Liver (tissue), 3 donors: ENCODE measurements at regions not wholly inside any gene's neighbourhood (a gene's known extent, or its start where the extent isn't known, plus 50 kb on each side); places are given as distances from the start of the nearest gene placed in this dataset.

Experiments
- CTCF ChIP-seq: fragments of 150-350 bp; IDR thresholded peaks from 2 replicates; pipeline ENCODE4 v1.5.1; 2017; ENCODE audit warnings: improper control_type of control experiment, low read depth, low read length; ENCODE audit not compliant: missing input control
- EGR1 ChIP-seq, 2 donors: IDR thresholded peaks; 2 replicates each; pipeline ENCODE4 v1.6.1; 2016 to 2018; ENCODE audit warnings: antibody characterized with exemption in 2 of 2, low read depth in 2 of 2
- SP1 ChIP-seq: IDR thresholded peaks from 2 replicates; pipeline ENCODE4 v1.6.1; 2018; ENCODE audit warnings: antibody characterized with exemption, mild to moderate bottlenecking
- TAF1 ChIP-seq: conservative IDR thresholded peaks from 2 replicates; pipeline ENCODE4 v1.6.1; 2016; ENCODE audit warnings: antibody characterized with exemption, mild to moderate bottlenecking
- TF ChIP-seq, protein P1 (sequence below): IDR thresholded peaks from 2 replicates; pipeline ENCODE4 v1.6.1; 2016; ENCODE audit warnings: antibody characterized with exemption, mild to moderate bottlenecking
- TF ChIP-seq, protein P2 (sequence below): IDR thresholded peaks from 2 replicates; pipeline ENCODE4 v1.6.1; 2016; ENCODE audit warnings: antibody characterized with exemption
- donor health status: healthy.
- donor health status: healthy.

DNA sequence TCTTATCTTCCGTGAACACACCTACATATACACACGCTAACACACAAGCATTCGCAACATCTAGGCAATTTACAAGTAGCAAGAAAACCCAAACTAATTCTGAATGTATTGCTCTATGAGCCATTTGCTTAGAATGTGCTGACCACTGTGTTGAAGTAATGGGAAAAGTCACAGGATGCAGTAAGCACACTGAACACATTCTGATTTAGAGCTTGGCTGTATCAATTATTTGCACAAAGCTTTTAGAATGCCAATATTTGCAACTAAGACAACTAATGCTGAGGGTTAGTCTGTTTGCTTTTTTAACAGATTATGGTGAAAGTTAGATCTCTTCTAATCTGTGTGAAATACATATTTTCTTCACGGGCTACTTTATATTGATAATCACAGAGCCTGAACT is 179.8 kb upstream of the ELAC2 start:
- TF ChIP-seq CTCF (no peak), SP1 (no peak), TAF1 (no peak), EGR1 (IDR thresholded peaks at IDR 0.05; ENCODE audit: low read depth in 2 of 2) (no peak)
- TF ChIP-seq, protein P1, sequence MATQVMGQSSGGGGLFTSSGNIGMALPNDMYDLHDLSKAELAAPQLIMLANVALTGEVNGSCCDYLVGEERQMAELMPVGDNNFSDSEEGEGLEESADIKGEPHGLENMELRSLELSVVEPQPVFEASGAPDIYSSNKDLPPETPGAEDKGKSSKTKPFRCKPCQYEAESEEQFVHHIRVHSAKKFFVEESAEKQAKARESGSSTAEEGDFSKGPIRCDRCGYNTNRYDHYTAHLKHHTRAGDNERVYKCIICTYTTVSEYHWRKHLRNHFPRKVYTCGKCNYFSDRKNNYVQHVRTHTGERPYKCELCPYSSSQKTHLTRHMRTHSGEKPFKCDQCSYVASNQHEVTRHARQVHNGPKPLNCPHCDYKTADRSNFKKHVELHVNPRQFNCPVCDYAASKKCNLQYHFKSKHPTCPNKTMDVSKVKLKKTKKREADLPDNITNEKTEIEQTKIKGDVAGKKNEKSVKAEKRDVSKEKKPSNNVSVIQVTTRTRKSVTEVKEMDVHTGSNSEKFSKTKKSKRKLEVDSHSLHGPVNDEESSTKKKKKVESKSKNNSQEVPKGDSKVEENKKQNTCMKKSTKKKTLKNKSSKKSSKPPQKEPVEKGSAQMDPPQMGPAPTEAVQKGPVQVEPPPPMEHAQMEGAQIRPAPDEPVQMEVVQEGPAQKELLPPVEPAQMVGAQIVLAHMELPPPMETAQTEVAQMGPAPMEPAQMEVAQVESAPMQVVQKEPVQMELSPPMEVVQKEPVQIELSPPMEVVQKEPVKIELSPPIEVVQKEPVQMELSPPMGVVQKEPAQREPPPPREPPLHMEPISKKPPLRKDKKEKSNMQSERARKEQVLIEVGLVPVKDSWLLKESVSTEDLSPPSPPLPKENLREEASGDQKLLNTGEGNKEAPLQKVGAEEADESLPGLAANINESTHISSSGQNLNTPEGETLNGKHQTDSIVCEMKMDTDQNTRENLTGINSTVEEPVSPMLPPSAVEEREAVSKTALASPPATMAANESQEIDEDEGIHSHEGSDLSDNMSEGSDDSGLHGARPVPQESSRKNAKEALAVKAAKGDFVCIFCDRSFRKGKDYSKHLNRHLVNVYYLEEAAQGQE: no peak
- TF ChIP-seq, protein P2, sequence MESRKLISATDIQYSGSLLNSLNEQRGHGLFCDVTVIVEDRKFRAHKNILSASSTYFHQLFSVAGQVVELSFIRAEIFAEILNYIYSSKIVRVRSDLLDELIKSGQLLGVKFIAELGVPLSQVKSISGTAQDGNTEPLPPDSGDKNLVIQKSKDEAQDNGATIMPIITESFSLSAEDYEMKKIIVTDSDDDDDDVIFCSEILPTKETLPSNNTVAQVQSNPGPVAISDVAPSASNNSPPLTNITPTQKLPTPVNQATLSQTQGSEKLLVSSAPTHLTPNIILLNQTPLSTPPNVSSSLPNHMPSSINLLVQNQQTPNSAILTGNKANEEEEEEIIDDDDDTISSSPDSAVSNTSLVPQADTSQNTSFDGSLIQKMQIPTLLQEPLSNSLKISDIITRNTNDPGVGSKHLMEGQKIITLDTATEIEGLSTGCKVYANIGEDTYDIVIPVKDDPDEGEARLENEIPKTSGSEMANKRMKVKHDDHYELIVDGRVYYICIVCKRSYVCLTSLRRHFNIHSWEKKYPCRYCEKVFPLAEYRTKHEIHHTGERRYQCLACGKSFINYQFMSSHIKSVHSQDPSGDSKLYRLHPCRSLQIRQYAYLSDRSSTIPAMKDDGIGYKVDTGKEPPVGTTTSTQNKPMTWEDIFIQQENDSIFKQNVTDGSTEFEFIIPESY: no peak
